RWPE2 (cell line): ENCODE measurements at regions not wholly inside any gene's neighbourhood (a gene's known extent, or its start where the extent isn't known, plus 50 kb on each side); places are given as distances from the start of the nearest gene placed in this dataset.
"Not testable (repeated sequence)": the region's sequence is repeated elsewhere in the genome, so short reads cannot be mapped to it uniquely, and the experiment has no call there.

ENCODE experiments used
- ATAC-seq: fragments of 200-7000 bp; cut with Tn5 transposase; 3 replicates; pipeline ENCODE4 v1.9.1; 2021; ENCODE audit warnings: low read depth
- DNase-seq: peaks from one replicate; pipeline ENCODE4 v3.0.0-alpha.2; 2020; ENCODE audit warnings: low spot score
- H3K27ac ChIP-seq: fragments of 450-650 bp; 2 replicates; pipeline ENCODE4 v1.5.1; 2017; ENCODE audit warnings: mild to moderate bottlenecking; ENCODE audit not compliant: poor library complexity, severe bottlenecking
- H3K27me3 ChIP-seq: fragments of 250-450 bp; sonication (Bioruptor Pico); 2 replicates; pipeline ENCODE4 v1.5.1; 2021; ENCODE audit warnings: mild to moderate bottlenecking, moderate library complexity; ENCODE audit not compliant: insufficient read depth, poor library complexity, severe bottlenecking
- H3K36me3 ChIP-seq: fragments of 250-450 bp; sonication (Bioruptor Pico); 2 replicates; pipeline ENCODE4 v1.5.1; 2020; ENCODE audit warnings: low read depth, mild to moderate bottlenecking, moderate library complexity
- H3K4me1 ChIP-seq: fragments of 250-450 bp; sonication (Bioruptor Pico); 2 replicates; pipeline ENCODE4 v1.5.1; 2021; ENCODE audit warnings: mild to moderate bottlenecking, moderate library complexity; ENCODE audit not compliant: insufficient read depth, poor library complexity, severe bottlenecking
- H3K4me3 ChIP-seq: fragments of 250-450 bp; sonication (Bioruptor Pico); 2 replicates; pipeline ENCODE4 v1.5.1; 2021; ENCODE audit warnings: mild to moderate bottlenecking, moderate library complexity; ENCODE audit not compliant: severe bottlenecking
- H3K9me3 ChIP-seq: fragments of 250-450 bp; sonication (Bioruptor Pico); 2 replicates; pipeline ENCODE4 v1.5.1; 2021; ENCODE audit warnings: mild to moderate bottlenecking, moderate library complexity; ENCODE audit not compliant: severe bottlenecking
- CTCF ChIP-seq: fragments of 450-650 bp; IDR thresholded peaks from one replicate; pipeline ENCODE4 v1.5.1; 2017; ENCODE audit warnings: mild to moderate bottlenecking, moderate library complexity; ENCODE audit not compliant: poor library complexity, severe bottlenecking

DNA sequence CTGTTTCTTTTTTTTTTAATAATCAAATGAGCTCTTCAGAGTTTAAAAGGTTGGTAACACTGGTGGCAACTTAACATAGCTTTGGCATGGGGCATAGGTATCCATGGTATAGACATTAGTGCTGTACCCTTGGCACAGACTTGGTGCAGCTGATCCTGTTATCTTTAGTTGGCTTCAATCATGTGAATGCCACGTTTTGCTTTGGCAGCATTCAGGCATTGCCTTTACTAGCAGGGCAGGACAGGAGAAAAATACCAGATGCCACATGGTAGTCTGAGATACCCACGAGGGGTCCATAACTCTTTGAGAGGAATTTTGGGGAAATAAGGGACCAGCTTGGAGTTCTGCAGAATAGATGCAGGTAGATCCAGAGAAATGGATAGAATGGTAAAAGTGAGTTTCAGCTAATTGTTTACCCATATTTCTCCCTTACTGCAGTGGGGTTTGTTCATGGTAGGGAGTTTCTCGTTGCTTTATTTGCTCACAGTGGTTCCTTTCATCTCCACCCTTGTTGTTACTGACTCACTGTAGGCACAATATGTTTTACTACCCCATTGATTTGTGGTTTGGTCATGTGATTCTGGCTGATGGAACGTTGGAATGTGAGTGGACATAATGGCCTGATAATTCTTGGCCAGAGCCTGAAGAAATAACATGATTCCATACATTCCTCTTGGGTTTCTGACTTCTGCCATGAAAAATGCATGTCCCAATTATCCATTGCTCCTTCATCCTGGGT lies 342.7 kb downstream of the GLUD2 start:
- no peak for TF ChIP-seq CTCF
- H3K27me3 ChIP-seq: no peaks in the 10 kb centered on the region
- DNase-seq (no peak), ATAC-seq (no peak)
- no peak overlapping the region for H3K4me3 ChIP-seq
- H3K27ac ChIP-seq: no peak overlapping the region
- no peaks in the 10 kb centered on the region for H3K9me3 ChIP-seq
- H3K4me1 ChIP-seq: no peaks in the 10 kb centered on the region
- no peaks in the 10 kb centered on the region for H3K36me3 ChIP-seq

- Histone ChIP-seq H3K4me3 (no peak overlapping the region), H3K4me1 (no peaks in the 10 kb centered on the region), H3K27me3 (no peaks in the 10 kb centered on the region), H3K36me3 (no peaks in the 10 kb centered on the region), H3K9me3 (no peaks in the 10 kb centered on the region), H3K27ac (no peak overlapping the region)
- no peak for TF ChIP-seq CTCF
- no peak for DNase-seq
- no peak for ATAC-seq
These were observed 358.4 kb downstream of the GLUD2 start for GRCh38 chrX:121405826-121406225.

DNA sequence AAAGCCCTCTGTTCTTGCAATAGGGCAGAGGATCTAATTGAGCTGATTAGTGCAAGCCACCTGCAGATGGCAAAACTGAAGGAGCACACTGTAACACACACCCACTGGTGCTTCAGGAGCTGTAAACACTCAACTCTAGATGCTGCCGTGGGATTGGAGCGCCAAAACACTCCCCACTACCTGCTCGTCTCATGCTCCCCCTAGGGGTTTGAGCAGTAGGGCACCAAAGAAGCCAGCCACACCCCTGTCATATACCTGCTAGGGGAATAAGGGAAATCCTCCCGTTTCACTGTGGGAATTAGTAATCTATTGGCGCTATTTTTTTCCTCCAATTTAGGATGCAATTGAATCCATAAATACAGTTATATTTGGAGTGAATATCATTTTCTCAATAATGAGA lies 360.2 kb downstream of the GLUD2 start:
- H3K36me3 ChIP-seq: no peaks in the 10 kb centered on the region
- no peaks in the 10 kb centered on the region for H3K4me1 ChIP-seq
- DNase-seq (no peak), ATAC-seq (no peak)
- H3K4me3 ChIP-seq: no peak overlapping the region
- no peak for TF ChIP-seq CTCF
- H3K9me3 ChIP-seq: no peaks in the 10 kb centered on the region
- no peak overlapping the region for H3K27ac ChIP-seq
- no peaks in the 10 kb centered on the region for H3K27me3 ChIP-seq

DNA sequence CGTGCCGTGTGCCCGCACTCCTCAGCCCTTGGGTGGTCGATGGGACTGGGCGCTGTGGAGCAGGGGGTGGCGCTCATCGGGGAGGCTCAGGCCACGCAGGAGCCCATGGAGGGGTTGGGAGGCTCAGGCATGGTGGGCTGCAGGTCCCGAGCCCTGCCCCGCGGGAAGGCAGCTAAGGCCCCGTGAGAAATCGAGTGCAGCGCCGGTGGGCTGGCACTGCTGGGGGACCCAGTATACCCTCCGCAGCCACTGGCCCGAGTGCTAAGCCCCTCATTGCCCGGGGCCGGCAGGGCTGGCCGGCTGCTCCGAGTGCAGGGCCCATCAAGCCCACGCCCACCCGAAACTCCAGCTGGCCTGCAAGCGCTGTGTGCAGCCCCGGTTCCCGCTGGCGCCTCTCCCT lies 384.1 kb downstream of the GLUD2 start:
- ATAC-seq, H3K36me3 ChIP-seq, H3K27me3 ChIP-seq, DNase-seq, H3K27ac ChIP-seq, H3K4me3 ChIP-seq, H3K9me3 ChIP-seq, H3K4me1 ChIP-seq: not testable (repeated sequence)

GRCh38 chrX:121433289-121433688 lies 385.9 kb downstream of the GLUD2 start:
- no peak for ATAC-seq
- Histone ChIP-seq H3K27ac (no peak overlapping the region), H3K27me3 (no peaks in the 10 kb centered on the region), H3K36me3 (no peaks in the 10 kb centered on the region), H3K4me3 (no peak overlapping the region), H3K9me3 (no peaks in the 10 kb centered on the region), H3K4me1 (no peaks in the 10 kb centered on the region)
- no peak for TF ChIP-seq CTCF
- DNase-seq: no peak

DNA sequence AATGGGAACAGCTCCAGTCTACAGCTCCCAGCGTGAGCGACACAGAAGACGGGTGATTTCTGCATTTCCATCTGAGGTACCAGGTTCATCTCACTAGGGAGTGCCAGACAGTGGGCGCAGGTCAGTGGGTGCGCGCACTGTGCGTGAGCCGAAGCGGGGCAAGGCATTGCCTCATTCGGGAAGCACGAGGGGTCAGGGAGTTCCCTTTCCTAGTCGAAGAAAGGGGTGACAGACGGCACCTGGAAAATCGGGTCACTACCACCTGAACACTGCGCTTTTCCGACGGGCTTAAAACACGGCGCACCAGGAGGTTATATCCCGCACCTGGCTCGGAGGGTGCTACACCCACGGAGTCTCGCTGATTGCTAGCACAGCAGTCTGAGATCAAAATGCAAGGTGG lies 390.3 kb downstream of the GLUD2 start:
- H3K27me3 ChIP-seq, H3K36me3 ChIP-seq, DNase-seq, H3K4me3 ChIP-seq, H3K27ac ChIP-seq, H3K9me3 ChIP-seq, ATAC-seq, H3K4me1 ChIP-seq: not testable (repeated sequence)
